HG02981 (cell line): ENCODE measurements at regions not wholly inside any gene's neighbourhood (a gene's known extent, or its start where the extent isn't known, plus 50 kb on each side); places are given as distances from the start of the nearest gene placed in this dataset.
"Not testable (repeated sequence)": the region's sequence is repeated elsewhere in the genome, so short reads cannot be mapped to it uniquely, and the experiment has no call there.

Experiments
- ATAC-seq: cut with Tn5 transposase; IDR thresholded peaks from one replicate; pipeline ENCODE4 v1.9.1; 2021; ENCODE audit warnings: mild to moderate bottlenecking, moderate library complexity; ENCODE audit not compliant: unreplicated experiment

- no peak for ATAC-seq
Measured at GRCh38 chr21:21845901-21846300, 847.7 kb downstream of the NCAM2 start.

GRCh38 chr21:21851205-21851604, 853.0 kb downstream of the NCAM2 start:
- ATAC-seq: no peak

- ATAC-seq: no peak
Measured at GRCh38 chr21:21851657-21852056, 853.4 kb downstream of the NCAM2 start.

- no peak for ATAC-seq
Measured at GRCh38 chr21:21858502-21859334, 860.5 kb downstream of the NCAM2 start.

GRCh38 chr21:21860888-21861287, 862.7 kb downstream of the NCAM2 start:
- ATAC-seq: no peak

GRCh38 chr21:21864321-21864840, 866.2 kb downstream of the NCAM2 start:
- no peak for ATAC-seq

GRCh38 chr21:21897275-21897883, 899.2 kb downstream of the NCAM2 start:
- no peak for ATAC-seq

- ATAC-seq: no peak
Measured at GRCh38 chr21:21898801-21899200, 900.6 kb downstream of the NCAM2 start.

- ATAC-seq: not testable (repeated sequence)
Measured at GRCh38 chr21:21902416-21902815, 904.2 kb downstream of the NCAM2 start.

GRCh38 chr21:21907271-21907670, 909.1 kb downstream of the NCAM2 start:
- no peak for ATAC-seq

- ATAC-seq: no peak
Measured at GRCh38 chr21:21915816-21916215, 917.6 kb downstream of the NCAM2 start.

- ATAC-seq: no peak
Measured at GRCh38 chr21:21921410-21922232, 923.4 kb downstream of the NCAM2 start.

GRCh38 chr21:21929226-21929625, 931.0 kb downstream of the NCAM2 start:
- no peak for ATAC-seq

- ATAC-seq: no peak
Measured at GRCh38 chr21:21929789-21930188, 931.6 kb downstream of the NCAM2 start.

- no peak for ATAC-seq
Measured at GRCh38 chr21:21952566-21952965, 954.4 kb downstream of the NCAM2 start.

GRCh38 chr21:21955204-21955603, 957.0 kb downstream of the NCAM2 start:
- ATAC-seq: no peak

GRCh38 chr21:21957490-21957889, 959.3 kb downstream of the NCAM2 start:
- ATAC-seq: no peak

- ATAC-seq: no peak
Measured at GRCh38 chr21:21963911-21964310, 965.7 kb downstream of the NCAM2 start.

- ATAC-seq: no peak
Measured at GRCh38 chr21:21968810-21969209, 970.6 kb downstream of the NCAM2 start.

- no peak for ATAC-seq
Measured at GRCh38 chr21:21969211-21969610, 971.0 kb downstream of the NCAM2 start.

GRCh38 chr21:21971384-21971783, 973.2 kb downstream of the NCAM2 start:
- ATAC-seq: no peak
